ENCODE measurements at regions not wholly inside any gene's neighbourhood (a gene's known extent, or its start where the extent isn't known, plus 50 kb on each side); places are given as distances from the start of the nearest gene placed in this dataset.

DNA sequence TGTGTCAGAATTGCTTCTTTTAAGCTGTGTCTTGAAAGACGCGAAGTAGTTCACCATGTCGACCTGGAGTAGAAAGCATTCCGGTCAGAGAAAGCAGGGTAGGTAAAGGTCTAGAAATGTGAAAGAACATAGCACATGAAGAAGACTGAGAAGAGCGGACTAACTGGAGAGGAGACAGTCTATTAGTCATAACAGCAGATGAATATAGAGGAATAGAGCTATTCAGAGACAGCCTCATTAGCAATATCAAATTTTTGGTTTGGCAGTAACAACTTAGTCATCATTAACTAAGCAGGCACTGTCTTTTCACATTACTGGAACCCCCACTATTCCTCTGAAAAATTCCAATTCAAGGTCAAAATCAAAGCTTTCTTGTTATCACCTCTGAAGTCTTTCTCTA lies 678.8 kb downstream of the DIPK2A start:
- TF ChIP-seq CTCF (conservative IDR thresholded peaks at IDR 0.05 in 1 of 2, IDR thresholded peaks at IDR 0.05 in 1 of 2; ENCODE audit: low read depth in 1 of 2, low read length in 2 of 2), result no peak
- TF ChIP-seq EZH2 (IDR thresholded peaks at IDR 0.05; ENCODE audit: low read length, missing control alignments), result no peak
